Choroid plexus epithelial cell (primary cell): ENCODE measurements at regions not wholly inside any gene's neighbourhood (a gene's known extent, or its start where the extent isn't known, plus 50 kb on each side); places are given as distances from the start of the nearest gene placed in this dataset.

ENCODE experiments used
- DNase-seq: peaks from one replicate; pipeline ENCODE4 v3.0.0-alpha.2; 2010; ENCODE audit warnings: low read depth
- H3K4me3 ChIP-seq: 2 replicates; pipeline ENCODE4 v1.5.1; 2011; ENCODE audit warnings: low read depth, mild to moderate bottlenecking, control low read depth, low read length, moderate library complexity
- TF ChIP-seq, protein P1 (sequence below): conservative IDR thresholded peaks from 2 replicates; pipeline ENCODE4 v1.5.1; 2011; ENCODE audit warnings: low read depth, mild to moderate bottlenecking, control low read depth, inconsistent platforms, low read length, moderate library complexity

DNA sequence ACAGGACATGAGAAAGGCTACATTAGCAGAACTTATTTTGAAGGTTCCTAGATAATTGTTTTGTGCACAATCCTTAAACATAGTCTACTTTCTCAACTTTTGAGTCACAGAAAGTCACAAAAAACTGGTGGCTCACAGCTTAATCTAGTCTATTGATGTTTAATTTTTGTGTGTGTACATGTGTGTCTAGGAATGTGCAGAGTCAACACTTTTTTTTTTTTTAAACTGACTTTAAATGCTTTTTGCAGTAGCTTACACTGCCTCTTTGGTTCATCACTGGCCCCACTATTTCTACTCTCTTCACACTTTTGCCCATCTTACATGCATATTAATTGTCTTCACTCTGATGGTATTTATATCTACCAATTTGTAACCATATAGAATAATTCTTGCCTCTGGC is 566.9 kb downstream of the BCKDHB start:
- TF ChIP-seq, protein P1, sequence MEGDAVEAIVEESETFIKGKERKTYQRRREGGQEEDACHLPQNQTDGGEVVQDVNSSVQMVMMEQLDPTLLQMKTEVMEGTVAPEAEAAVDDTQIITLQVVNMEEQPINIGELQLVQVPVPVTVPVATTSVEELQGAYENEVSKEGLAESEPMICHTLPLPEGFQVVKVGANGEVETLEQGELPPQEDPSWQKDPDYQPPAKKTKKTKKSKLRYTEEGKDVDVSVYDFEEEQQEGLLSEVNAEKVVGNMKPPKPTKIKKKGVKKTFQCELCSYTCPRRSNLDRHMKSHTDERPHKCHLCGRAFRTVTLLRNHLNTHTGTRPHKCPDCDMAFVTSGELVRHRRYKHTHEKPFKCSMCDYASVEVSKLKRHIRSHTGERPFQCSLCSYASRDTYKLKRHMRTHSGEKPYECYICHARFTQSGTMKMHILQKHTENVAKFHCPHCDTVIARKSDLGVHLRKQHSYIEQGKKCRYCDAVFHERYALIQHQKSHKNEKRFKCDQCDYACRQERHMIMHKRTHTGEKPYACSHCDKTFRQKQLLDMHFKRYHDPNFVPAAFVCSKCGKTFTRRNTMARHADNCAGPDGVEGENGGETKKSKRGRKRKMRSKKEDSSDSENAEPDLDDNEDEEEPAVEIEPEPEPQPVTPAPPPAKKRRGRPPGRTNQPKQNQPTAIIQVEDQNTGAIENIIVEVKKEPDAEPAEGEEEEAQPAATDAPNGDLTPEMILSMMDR, result no peak
- no peak for DNase-seq
- no peak overlapping the region for H3K4me3 ChIP-seq

DNA sequence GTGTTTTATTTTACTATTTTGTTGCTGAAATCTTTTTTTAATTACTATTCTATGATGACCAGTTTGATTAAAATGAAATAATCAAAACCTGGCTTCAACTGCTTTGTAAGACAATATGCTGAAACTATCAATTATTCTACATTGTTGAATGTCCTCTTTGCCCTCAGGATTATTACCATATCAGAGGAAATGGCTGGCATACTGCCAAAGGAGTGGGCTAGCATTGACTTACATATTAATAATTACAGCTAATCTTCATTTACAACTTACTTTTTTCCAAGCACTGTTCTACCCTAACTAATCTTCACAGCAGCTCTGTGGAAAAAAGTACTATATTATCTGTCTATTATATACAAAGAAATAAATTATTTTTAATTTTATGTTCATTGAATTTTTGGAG is 560.5 kb downstream of the BCKDHB start:
- no peak overlapping the region for H3K4me3 ChIP-seq
- TF ChIP-seq, protein P1, result no peak
- no peak for DNase-seq

DNA sequence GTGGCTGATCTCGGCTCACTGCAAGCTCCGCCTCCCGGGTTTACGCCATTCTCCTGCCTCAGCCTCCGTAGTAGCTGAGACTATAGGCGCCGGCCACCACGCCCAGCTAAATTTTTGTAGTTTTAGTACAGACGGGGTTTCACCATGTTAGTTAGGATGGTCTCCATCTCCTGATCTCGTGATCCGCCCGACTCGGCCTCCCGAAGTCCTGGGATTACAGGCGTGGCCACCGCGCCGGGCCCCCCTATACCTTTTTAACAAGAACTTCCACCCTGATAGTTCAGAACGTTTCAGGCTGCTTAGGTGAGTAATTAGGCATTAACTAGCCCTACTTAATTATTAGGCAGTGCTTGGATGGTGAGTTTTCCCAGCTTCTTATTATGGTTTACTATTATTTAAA is 552.5 kb downstream of the BCKDHB start:
- H3K4me3 ChIP-seq, result no peak overlapping the region
- TF ChIP-seq, protein P1, result no peak
- DNase-seq, result no peak

- TF ChIP-seq, protein P1, result no peak
- no peak for DNase-seq
- no peak overlapping the region for H3K4me3 ChIP-seq
These were observed 540.7 kb downstream of the BCKDHB start for GRCh38 chr6:80647156-80647555.

DNA sequence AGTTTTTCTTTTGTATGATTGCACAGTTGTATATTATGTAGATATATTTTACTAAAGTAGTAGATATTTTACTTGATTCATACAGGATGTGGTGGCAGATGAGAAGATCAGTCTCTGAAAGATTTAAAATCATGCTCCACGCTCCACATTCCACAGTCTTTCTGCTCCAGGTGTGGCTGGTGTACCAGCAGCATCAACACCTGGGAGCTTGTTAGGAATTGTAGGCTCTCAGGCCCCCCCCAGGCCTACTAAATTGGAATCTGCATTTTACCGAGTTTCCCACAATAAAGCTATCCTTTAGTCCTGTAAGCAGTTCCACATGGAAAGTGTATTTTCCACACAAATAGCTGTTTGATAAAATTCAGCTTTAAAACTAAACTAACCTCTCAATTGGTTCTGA is 537.4 kb downstream of the BCKDHB start:
- DNase-seq, result no peak
- H3K4me3 ChIP-seq, result no peak overlapping the region

DNA sequence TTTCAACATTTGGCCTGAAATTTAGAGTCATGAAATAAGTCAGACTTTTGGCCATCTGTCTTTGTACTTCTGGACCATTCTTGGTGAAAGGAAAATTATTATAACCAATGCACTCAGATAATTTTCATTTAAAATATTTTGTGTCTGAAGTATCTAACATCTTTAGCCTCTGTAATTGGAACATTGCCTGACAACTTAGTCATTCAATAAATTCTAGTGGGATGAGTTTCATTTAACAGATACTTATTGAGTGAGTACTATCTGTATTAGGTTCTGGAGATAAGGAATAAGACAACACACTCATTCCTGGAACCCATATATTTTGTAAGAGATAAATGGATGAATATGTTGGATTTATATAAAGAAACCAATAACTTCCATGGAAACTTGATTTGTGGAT is 536.0 kb downstream of the BCKDHB start:
- DNase-seq, result peak; percentile 37
- TF ChIP-seq, protein P1, result no peak
- H3K4me3 ChIP-seq, result no peak overlapping the region

More for the DNA sequence above, 537.4 kb downstream of the BCKDHB start:
- TF ChIP-seq, protein P1, result no peak

GRCh38 chr6:80641591-80641990 is 535.1 kb downstream of the BCKDHB start:
- TF ChIP-seq, protein P1, result no peak
- peak; percentile 25 for DNase-seq
- H3K4me3 ChIP-seq, result no peak overlapping the region
